ENCODE measurements at regions not wholly inside any gene's neighbourhood (a gene's known extent, or its start where the extent isn't known, plus 50 kb on each side); places are given as distances from the start of the nearest gene placed in this dataset.
A peak's percentile ranks its signal among the peaks of the same experiment; 100 is the strongest.

GRCh38 chr2:33873076-33873605 lies 274.0 kb upstream of the FAM98A start:
- no peak for FAIRE-seq

GRCh38 chr2:33859811-33860461 lies 260.8 kb upstream of the FAM98A start:
- intact Hi-C loops (cut with DNase I) = no loop called here
- FAIRE-seq (no peak), DNase-seq (peak in 2 of 5 donors; percentile 11 to 39)

More at GRCh38 chr2:33873076-33873605, 274.0 kb upstream of the FAM98A start:
- Histone ChIP-seq H3K4me1 (ENCODE audit: control insufficient read depth in 2 of 3, insufficient read depth in 2 of 3, low read depth in 1 of 3, low read length in 3 of 3) (no peaks in the 10 kb centered on the region), H3K9ac (ENCODE audit: low read length in 3 of 3) (no peak overlapping the region), H3K4me3 (ENCODE audit: low read length in 3 of 3) (no peak overlapping the region), H3K27me3 (ENCODE audit: control insufficient read depth, insufficient read depth, low read length) (no peaks in the 10 kb centered on the region), H3K27ac (ENCODE audit: low read depth in 2 of 2, low read length in 2 of 2) (no peak overlapping the region), H3K36me3 (ENCODE audit: control insufficient read depth in 2 of 3, insufficient read depth in 3 of 3, low read length in 3 of 3) (no peaks in the 10 kb centered on the region), H3K9me3 (ENCODE audit: control insufficient read depth in 2 of 3, insufficient read depth in 1 of 3, low read length in 3 of 3) (peaks cover 0 to 8% (median 0%) of the 10 kb centered on the region in 3 donors)
- no peak for TF ChIP-seq CTCF (IDR thresholded peaks at IDR 0.05; ENCODE audit: borderline replicate concordance, extremely low read depth, insufficient read depth)
- intact Hi-C loops (cut with DNase I) = no loop called here
- no peak for DNase-seq

GRCh38 chr2:33859176-33859575 lies 260.1 kb upstream of the FAM98A start:
- H3K36me3 ChIP-seq (ENCODE audit: control insufficient read depth in 2 of 3, insufficient read depth in 3 of 3, low read length in 3 of 3) = no peaks in the 10 kb centered on the region
- no peaks in the 10 kb centered on the region for H3K27me3 ChIP-seq (ENCODE audit: control insufficient read depth, insufficient read depth, low read length)
- no peak overlapping the region for H3K9ac ChIP-seq (ENCODE audit: low read length in 3 of 3)
- intact Hi-C loops (cut with DNase I) = no loop called here
- TF ChIP-seq CTCF (IDR thresholded peaks at IDR 0.05; ENCODE audit: borderline replicate concordance, extremely low read depth, insufficient read depth) = no peak
- peaks cover 0 to 3% (median 3%) of the 10 kb centered on the region in 3 donors for H3K9me3 ChIP-seq (ENCODE audit: control insufficient read depth in 2 of 3, insufficient read depth in 1 of 3, low read length in 3 of 3)
- no peaks in the 10 kb centered on the region for H3K4me1 ChIP-seq (ENCODE audit: control insufficient read depth in 2 of 3, insufficient read depth in 2 of 3, low read depth in 1 of 3, low read length in 3 of 3)
- H3K4me3 ChIP-seq (ENCODE audit: low read length in 3 of 3) = no peak overlapping the region
- H3K27ac ChIP-seq (ENCODE audit: low read depth in 2 of 2, low read length in 2 of 2) = no peak overlapping the region
- no peak for FAIRE-seq
- DNase-seq = no peak

More at GRCh38 chr2:33859811-33860461, 260.8 kb upstream of the FAM98A start:
- Histone ChIP-seq H3K4me3 (ENCODE audit: low read length in 3 of 3) (peak overlapping the region in 2 of 3 donors; percentile 5 to 32), H3K27me3 (ENCODE audit: control insufficient read depth, insufficient read depth, low read length) (no peaks in the 10 kb centered on the region), H3K27ac (ENCODE audit: low read depth in 2 of 2, low read length in 2 of 2) (no peak overlapping the region), H3K9ac (ENCODE audit: low read length in 3 of 3) (no peak overlapping the region), H3K9me3 (ENCODE audit: control insufficient read depth in 2 of 3, insufficient read depth in 1 of 3, low read length in 3 of 3) (peaks cover 0 to 3% (median 3%) of the 10 kb centered on the region in 3 donors), H3K36me3 (ENCODE audit: control insufficient read depth in 2 of 3, insufficient read depth in 3 of 3, low read length in 3 of 3) (no peaks in the 10 kb centered on the region), H3K4me1 (ENCODE audit: control insufficient read depth in 2 of 3, insufficient read depth in 2 of 3, low read depth in 1 of 3, low read length in 3 of 3) (no peaks in the 10 kb centered on the region)
- TF ChIP-seq CTCF (IDR thresholded peaks at IDR 0.05; ENCODE audit: borderline replicate concordance, extremely low read depth, insufficient read depth) = no peak

Measured in kidney (tissue), 13 donors.